OCI-LY3 (cell line): ENCODE measurements at regions not wholly inside any gene's neighbourhood (a gene's known extent, or its start where the extent isn't known, plus 50 kb on each side); places are given as distances from the start of the nearest gene placed in this dataset.

Experiments
- H2AFZ ChIP-seq: fragments of 200-600, 300-600 bp; shearing (Covaris generic); 2 replicates; pipeline ENCODE4 v1.6.0; 2014; ENCODE audit warnings: antibody characterized with exemption, low read depth, low read length
- H3K27ac ChIP-seq: fragments of 200-600, 300-600 bp; sonication (generic); 2 replicates; pipeline ENCODE4 v1.5.1; 2014; ENCODE audit warnings: mild to moderate bottlenecking, low read length, moderate library complexity, mixed read lengths
- H3K27me3 ChIP-seq: fragments of 200-600, 300-600 bp; sonication (generic); 2 replicates; pipeline ENCODE4 v1.6.1; 2014; ENCODE audit warnings: low read depth, low read length, mixed read lengths
- H3K36me3 ChIP-seq: fragments of 200-600, 300-600 bp; sonication (generic); replicated peaks from 2 replicates; pipeline ENCODE3; 2014; ENCODE audit warnings: low read depth, low read length, mixed read lengths
- H3K4me1 ChIP-seq: fragments of 300-600, 200-600 bp; sonication (generic); 2 replicates; pipeline ENCODE4 v1.6.1; 2014; ENCODE audit warnings: low read length, mixed read lengths
- H3K4me2 ChIP-seq: fragments of 200-600, 300-600 bp; sonication (generic); 2 replicates; pipeline ENCODE4 v1.6.1; 2014; ENCODE audit warnings: low read length, mixed read lengths
- H3K4me3 ChIP-seq: fragments of 300-600, 200-600 bp; sonication (generic); 2 replicates; pipeline ENCODE4 v1.5.1; 2014; ENCODE audit warnings: antibody characterized with exemption, mild to moderate bottlenecking, low read length, moderate library complexity
- H3K79me2 ChIP-seq: fragments of 300-600, 200-600 bp; shearing (Covaris generic); 2 replicates; pipeline ENCODE4 v1.6.1; 2014; ENCODE audit warnings: mild to moderate bottlenecking, low read length, mixed read lengths
- H3K9ac ChIP-seq: fragments of 300-600, 200-600 bp; shearing (Covaris generic); 2 replicates; pipeline ENCODE4 v1.6.0; 2014; ENCODE audit warnings: mild to moderate bottlenecking, low read length, moderate library complexity
- H3K9me3 ChIP-seq: fragments of 200-600, 300-600 bp; shearing (Covaris generic); 2 replicates; pipeline ENCODE4 v1.6.1; 2014; ENCODE audit warnings: low read length, mixed read lengths; ENCODE audit not compliant: insufficient read depth
- H4K20me1 ChIP-seq: fragments of 200-600, 300-600 bp; sonication (generic); 2 replicates; pipeline ENCODE4 v1.6.1; 2016; ENCODE audit warnings: low read length, mixed read lengths; ENCODE audit not compliant: insufficient read depth
- EZH2phosphoT487 ChIP-seq: fragments of 200-600 bp; shearing (Covaris generic); IDR thresholded peaks from 2 replicates; pipeline ENCODE4 v1.6.1; 2018; ENCODE audit warnings: antibody characterized with exemption, mixed run types, low read depth
- TF ChIP-seq, protein P1 (sequence below): fragments of 200-600, 300-600 bp; sonication (generic); IDR thresholded peaks from 2 replicates; pipeline ENCODE4 v1.5.1; 2014; ENCODE audit warnings: antibody characterized with exemption, low read length, low read depth

DNA sequence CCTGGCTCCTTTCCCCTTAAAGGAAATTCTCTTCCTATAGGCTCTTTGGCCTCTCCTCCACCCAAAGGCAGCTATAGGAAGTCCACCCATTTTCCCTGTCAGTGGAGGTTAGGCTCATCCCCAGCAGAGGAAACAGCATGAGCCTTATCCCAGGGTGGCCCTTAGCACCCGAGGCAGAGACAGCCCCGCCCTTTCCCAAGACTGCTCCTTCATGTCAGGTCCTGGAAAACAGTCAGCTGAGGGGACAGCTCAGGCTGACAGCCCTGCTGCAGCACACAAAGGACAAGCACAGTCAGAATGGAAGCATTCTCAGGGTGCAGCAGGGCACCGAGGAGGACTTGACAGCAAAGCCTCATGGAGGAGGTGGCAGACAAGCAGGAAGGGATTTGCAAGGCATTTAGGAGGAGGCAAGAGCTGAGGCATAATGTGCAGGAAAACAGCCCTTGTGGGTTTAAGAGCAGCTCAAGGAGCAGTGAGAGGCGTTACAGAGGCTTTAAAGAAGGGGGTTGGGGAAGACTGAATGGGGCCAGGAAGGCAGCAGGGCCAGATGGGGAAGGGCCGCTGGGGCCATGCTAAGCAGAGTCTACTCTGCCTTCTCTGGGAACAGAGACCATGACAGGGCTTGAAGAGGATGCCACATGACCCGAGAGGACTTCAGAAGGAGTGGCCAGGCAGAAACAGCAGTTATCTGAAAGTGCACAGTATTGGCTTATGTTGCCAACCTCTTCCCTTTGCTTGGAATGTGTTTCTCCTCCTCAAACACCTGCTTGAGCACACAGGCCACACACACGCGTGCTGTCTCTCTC lies 216.6 kb downstream of the SH3BP4 start:
- Histone ChIP-seq H3K4me2 (no peak overlapping the region), H3K4me3 (no peak overlapping the region), H3K27me3 (no peaks in the 10 kb centered on the region), H2AFZ (no peak overlapping the region), H3K36me3 (no peaks in the 10 kb centered on the region), H3K9me3 (no peaks in the 10 kb centered on the region), H3K79me2 (no peaks in the 10 kb centered on the region), H3K4me1 (no peaks in the 10 kb centered on the region), H3K9ac (no peak overlapping the region), H4K20me1 (no peaks in the 10 kb centered on the region), H3K27ac (no peak overlapping the region)
- TF ChIP-seq, protein P1, sequence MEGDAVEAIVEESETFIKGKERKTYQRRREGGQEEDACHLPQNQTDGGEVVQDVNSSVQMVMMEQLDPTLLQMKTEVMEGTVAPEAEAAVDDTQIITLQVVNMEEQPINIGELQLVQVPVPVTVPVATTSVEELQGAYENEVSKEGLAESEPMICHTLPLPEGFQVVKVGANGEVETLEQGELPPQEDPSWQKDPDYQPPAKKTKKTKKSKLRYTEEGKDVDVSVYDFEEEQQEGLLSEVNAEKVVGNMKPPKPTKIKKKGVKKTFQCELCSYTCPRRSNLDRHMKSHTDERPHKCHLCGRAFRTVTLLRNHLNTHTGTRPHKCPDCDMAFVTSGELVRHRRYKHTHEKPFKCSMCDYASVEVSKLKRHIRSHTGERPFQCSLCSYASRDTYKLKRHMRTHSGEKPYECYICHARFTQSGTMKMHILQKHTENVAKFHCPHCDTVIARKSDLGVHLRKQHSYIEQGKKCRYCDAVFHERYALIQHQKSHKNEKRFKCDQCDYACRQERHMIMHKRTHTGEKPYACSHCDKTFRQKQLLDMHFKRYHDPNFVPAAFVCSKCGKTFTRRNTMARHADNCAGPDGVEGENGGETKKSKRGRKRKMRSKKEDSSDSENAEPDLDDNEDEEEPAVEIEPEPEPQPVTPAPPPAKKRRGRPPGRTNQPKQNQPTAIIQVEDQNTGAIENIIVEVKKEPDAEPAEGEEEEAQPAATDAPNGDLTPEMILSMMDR: no peak
- TF ChIP-seq EZH2phosphoT487: no peak

- Histone ChIP-seq H3K27ac (no peak overlapping the region), H2AFZ (no peak overlapping the region), H3K4me3 (no peak overlapping the region)
These were observed 218.2 kb downstream of the SH3BP4 start for GRCh38 chr2:235170016-235170415.

GRCh38 chr2:235170536-235171521 lies 219.0 kb downstream of the SH3BP4 start:
- TF ChIP-seq, protein P1: no peak
- no peak for TF ChIP-seq EZH2phosphoT487
- no peak overlapping the region for H2AFZ ChIP-seq
- H3K9ac ChIP-seq: no peak overlapping the region
- H3K27me3 ChIP-seq: no peaks in the 10 kb centered on the region
- no peak overlapping the region for H3K4me3 ChIP-seq
- no peak overlapping the region for H3K27ac ChIP-seq
- no peaks in the 10 kb centered on the region for H3K36me3 ChIP-seq
- H3K9me3 ChIP-seq: no peaks in the 10 kb centered on the region
- no peaks in the 10 kb centered on the region for H3K79me2 ChIP-seq
- no peaks in the 10 kb centered on the region for H4K20me1 ChIP-seq
- no peaks in the 10 kb centered on the region for H3K4me1 ChIP-seq
- H3K4me2 ChIP-seq: no peak overlapping the region

More at GRCh38 chr2:235170016-235170415, 218.2 kb downstream of the SH3BP4 start:
- TF ChIP-seq, protein P1: no peak
- TF ChIP-seq EZH2phosphoT487: no peak
- Histone ChIP-seq H4K20me1 (no peaks in the 10 kb centered on the region), H3K4me1 (no peaks in the 10 kb centered on the region), H3K36me3 (no peaks in the 10 kb centered on the region), H3K9ac (no peak overlapping the region), H3K27me3 (no peaks in the 10 kb centered on the region), H3K79me2 (no peaks in the 10 kb centered on the region), H3K4me2 (no peak overlapping the region), H3K9me3 (no peaks in the 10 kb centered on the region)

DNA sequence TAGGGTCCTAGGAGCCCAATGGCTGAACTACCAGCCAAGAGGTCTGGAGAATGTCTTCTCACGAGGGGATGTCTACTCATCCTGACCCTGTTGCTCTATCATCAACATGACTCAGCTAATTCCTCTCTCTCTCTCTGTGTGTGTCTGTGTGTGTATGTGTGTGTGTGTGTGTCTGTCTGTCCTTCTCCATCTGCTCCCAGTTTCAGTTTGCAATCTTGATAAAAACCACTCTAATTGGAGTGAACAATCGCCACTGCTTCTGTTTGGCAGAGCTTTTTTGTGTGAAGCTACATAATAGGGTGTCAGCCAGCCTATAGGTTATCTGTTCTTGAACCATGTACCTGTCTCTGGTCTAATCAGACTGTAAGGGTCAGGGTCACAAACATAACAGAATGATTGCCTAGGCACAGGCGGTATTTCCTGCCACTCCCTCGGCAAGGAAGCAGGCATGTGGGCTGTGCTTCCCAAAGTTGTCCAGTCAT lies 219.8 kb downstream of the SH3BP4 start:
- Histone ChIP-seq H4K20me1 (no peaks in the 10 kb centered on the region), H3K36me3 (no peaks in the 10 kb centered on the region), H3K4me1 (no peaks in the 10 kb centered on the region), H3K9me3 (no peaks in the 10 kb centered on the region), H2AFZ (no peak overlapping the region), H3K4me3 (no peak overlapping the region), H3K4me2 (no peak overlapping the region), H3K9ac (no peak overlapping the region), H3K27ac (no peak overlapping the region), H3K79me2 (no peaks in the 10 kb centered on the region), H3K27me3 (no peaks in the 10 kb centered on the region)
- TF ChIP-seq, protein P1: no peak
- no peak for TF ChIP-seq EZH2phosphoT487
